ENCODE measurements at regions not wholly inside any gene's neighbourhood (a gene's known extent, or its start where the extent isn't known, plus 50 kb on each side); places are given as distances from the start of the nearest gene placed in this dataset.

- Histone ChIP-seq H3K4me3 (no peak overlapping the region), H3K27ac (no peak overlapping the region), H3K9me3 (peaks cover 16 to 35% of the 10 kb centered on the region in 2 donors), H3K27me3 (no peaks in the 10 kb centered on the region), H3K36me3 (no peaks in the 10 kb centered on the region), H3K4me1 (no peaks in the 10 kb centered on the region)
- intact Hi-C loops (cut with DNase I; ENCODE audit: low total_unique reads): no loop called here
- DNase-seq (ENCODE audit: low spot score in 2 of 2): no peak
- TF ChIP-seq CTCF (IDR thresholded peaks at IDR 0.05) (no peak), POLR2A (IDR thresholded peaks at IDR 0.05) (no peak), POLR2AphosphoS5 (IDR thresholded peaks at IDR 0.05) (no peak)
Observed at GRCh38 chr5:3372289-3372688, 223.3 kb upstream of the IRX1 start.

GRCh38 chr5:3365501-3366215 is 230.0 kb upstream of the IRX1 start:
- intact Hi-C loops (cut with DNase I; ENCODE audit: low total_unique reads): no loop called here
- Histone ChIP-seq H3K4me1 (no peaks in the 10 kb centered on the region), H3K27ac (no peak overlapping the region), H3K36me3 (no peaks in the 10 kb centered on the region), H3K27me3 (no peaks in the 10 kb centered on the region), H3K4me3 (no peak overlapping the region), H3K9me3 (peaks cover 4 to 7% of the 10 kb centered on the region in 2 donors)
- no peak for TF ChIP-seq CTCF (IDR thresholded peaks at IDR 0.05)
- TF ChIP-seq POLR2A (IDR thresholded peaks at IDR 0.05): no peak
- no peak for TF ChIP-seq POLR2AphosphoS5 (IDR thresholded peaks at IDR 0.05)
- no peak for DNase-seq (ENCODE audit: low spot score in 2 of 2)

- no peak for DNase-seq (ENCODE audit: low spot score in 2 of 2)
- intact Hi-C loops (cut with DNase I; ENCODE audit: low total_unique reads): no loop called here
- H3K27me3 ChIP-seq: no peaks in the 10 kb centered on the region
- no peak overlapping the region for H3K27ac ChIP-seq
- no peaks in the 10 kb centered on the region for H3K36me3 ChIP-seq
- H3K4me1 ChIP-seq: no peaks in the 10 kb centered on the region
- TF ChIP-seq POLR2A (IDR thresholded peaks at IDR 0.05) (no peak), CTCF (IDR thresholded peaks at IDR 0.05) (no peak), POLR2AphosphoS5 (IDR thresholded peaks at IDR 0.05) (no peak)
- no peak overlapping the region for H3K4me3 ChIP-seq
- H3K9me3 ChIP-seq: peaks cover 8 to 10% of the 10 kb centered on the region in 2 donors
Observed at GRCh38 chr5:3364941-3365340, 230.7 kb upstream of the IRX1 start.

GRCh38 chr5:3364433-3364832 is 231.2 kb upstream of the IRX1 start:
- no peak overlapping the region for H3K4me3 ChIP-seq
- TF ChIP-seq POLR2A (IDR thresholded peaks at IDR 0.05) (no peak), POLR2AphosphoS5 (IDR thresholded peaks at IDR 0.05) (no peak), CTCF (IDR thresholded peaks at IDR 0.05) (no peak)
- no peak for DNase-seq (ENCODE audit: low spot score in 2 of 2)
- H3K27ac ChIP-seq: no peak overlapping the region
- peaks cover 8 to 10% of the 10 kb centered on the region in 2 donors for H3K9me3 ChIP-seq
- H3K4me1 ChIP-seq: no peaks in the 10 kb centered on the region
- H3K27me3 ChIP-seq: no peaks in the 10 kb centered on the region
- H3K36me3 ChIP-seq: no peaks in the 10 kb centered on the region
- intact Hi-C loops (cut with DNase I; ENCODE audit: low total_unique reads): no loop called here

- intact Hi-C loops (cut with DNase I; ENCODE audit: low total_unique reads): no loop called here
- peaks cover 8 to 10% of the 10 kb centered on the region in 2 donors for H3K9me3 ChIP-seq
- H3K36me3 ChIP-seq: no peaks in the 10 kb centered on the region
- DNase-seq (ENCODE audit: low spot score in 2 of 2): no peak
- no peaks in the 10 kb centered on the region for H3K4me1 ChIP-seq
- H3K27me3 ChIP-seq: no peaks in the 10 kb centered on the region
- no peak overlapping the region for H3K27ac ChIP-seq
- TF ChIP-seq POLR2AphosphoS5 (IDR thresholded peaks at IDR 0.05): no peak
- TF ChIP-seq POLR2A (IDR thresholded peaks at IDR 0.05): no peak
- TF ChIP-seq CTCF (IDR thresholded peaks at IDR 0.05): no peak
- H3K4me3 ChIP-seq: no peak overlapping the region
Observed at GRCh38 chr5:3362606-3362910, 233.1 kb upstream of the IRX1 start.

All from breast epithelium (tissue), 4 donors.